ENCODE measurements at regions not wholly inside any gene's neighbourhood (a gene's known extent, or its start where the extent isn't known, plus 50 kb on each side); places are given as distances from the start of the nearest gene placed in this dataset.
A peak's percentile ranks its signal among the peaks of the same experiment; 100 is the strongest.

DNA sequence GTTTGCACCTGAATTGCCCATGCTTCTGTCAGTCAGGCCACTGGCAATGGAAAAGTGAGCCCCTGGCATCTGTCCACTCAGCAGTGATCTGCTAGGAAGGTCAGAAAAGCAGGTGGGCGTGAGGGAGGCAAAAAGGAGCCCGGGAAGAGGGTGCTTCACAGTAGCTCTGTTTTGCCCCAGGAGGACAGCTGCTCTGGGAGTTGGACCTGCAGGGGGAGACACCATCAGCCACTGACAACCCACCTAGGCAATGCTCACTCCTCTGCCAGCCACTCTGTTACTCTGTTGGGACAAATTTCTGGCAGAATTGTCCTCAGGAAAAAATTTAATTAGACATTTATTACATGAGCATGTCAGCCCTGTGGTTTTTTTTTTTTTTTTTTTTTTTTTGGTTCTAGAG, 146.4 kb downstream of the LRIG2 start:
- no peak for DNase-seq (ENCODE audit: low read depth)

DNA sequence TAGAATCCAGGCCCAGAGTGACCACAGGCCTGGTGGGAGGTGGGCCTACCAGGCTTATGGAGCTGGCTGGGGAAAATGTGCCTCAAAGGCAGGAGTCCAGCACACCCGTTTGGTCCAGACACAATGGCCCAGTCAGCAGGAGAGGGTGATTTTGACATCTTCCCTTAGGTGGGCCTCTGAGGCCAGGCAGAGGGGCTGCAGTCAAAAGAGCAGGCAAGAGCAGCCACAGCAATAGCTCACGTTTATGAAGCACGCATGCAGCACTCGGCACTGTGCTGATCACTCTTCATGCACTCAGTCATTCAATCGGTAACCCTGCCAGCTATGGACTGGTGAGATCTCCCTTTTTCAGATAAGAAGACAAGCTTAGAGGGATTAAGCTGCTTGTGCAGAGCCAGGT, 146.8 kb downstream of the LRIG2 start:
- DNase-seq (ENCODE audit: low read depth), result no peak

DNA sequence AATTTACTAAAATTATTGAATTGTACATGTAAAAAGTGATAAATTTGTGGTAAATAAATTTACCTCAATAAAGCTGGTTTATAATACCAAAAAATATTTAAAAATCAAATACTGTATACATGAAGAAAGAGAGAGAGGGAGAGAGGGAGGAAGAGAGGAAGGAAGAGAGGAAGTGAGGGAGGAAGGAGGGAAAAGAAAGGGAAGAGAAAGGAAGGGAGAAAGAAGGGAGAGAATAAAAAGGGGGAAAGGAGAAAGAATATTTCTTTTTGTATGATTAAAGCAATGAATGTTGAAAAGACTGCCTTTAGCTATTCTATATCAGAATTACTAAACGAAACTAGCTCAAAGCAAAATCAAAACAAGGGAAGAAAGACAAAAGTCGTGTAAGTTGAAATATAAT, 150.0 kb downstream of the LRIG2 start:
- DNase-seq (ENCODE audit: low read depth), result no peak

DNA sequence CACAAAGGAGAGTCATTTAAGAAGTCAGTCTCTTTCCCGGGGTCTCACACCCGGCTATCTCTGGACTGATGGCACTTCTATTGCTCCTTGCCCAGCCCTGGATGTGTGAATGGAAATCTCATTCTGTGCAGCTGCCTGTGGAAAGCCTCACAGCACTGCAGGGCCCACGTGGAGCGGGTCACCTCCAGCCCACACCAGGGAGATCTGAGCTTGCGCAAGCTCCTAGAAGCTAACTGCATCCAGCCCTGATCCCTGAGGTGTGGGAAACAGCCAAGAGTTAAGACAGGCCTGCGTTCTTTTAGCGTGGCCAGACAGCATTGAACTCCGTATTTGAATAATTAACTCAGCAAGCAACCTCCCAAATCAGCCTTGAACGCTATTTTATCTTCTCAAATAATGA, 150.5 kb downstream of the LRIG2 start:
- no peak for DNase-seq (ENCODE audit: low read depth)

DNA sequence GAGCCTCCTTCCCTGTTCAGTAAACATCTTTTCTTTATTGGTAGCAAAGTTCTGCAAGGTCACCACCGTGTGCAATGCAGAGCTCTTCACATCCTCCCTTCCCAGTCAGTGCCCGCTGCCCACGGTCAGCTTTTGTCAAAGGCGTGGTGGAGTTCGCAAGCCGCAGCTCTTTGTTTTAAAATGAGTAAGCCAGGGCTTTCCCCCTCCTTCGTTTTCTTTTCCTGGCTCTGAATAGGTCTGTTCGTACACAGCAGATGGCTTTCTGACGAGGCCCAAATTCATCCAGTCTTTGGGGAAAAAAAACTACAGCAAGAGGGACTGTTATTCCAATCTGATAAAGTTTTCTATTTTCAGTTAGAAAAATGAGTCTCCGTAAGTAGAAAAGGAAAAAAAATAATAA, 153.2 kb downstream of the LRIG2 start:
- DNase-seq (ENCODE audit: low read depth), result no peak

DNA sequence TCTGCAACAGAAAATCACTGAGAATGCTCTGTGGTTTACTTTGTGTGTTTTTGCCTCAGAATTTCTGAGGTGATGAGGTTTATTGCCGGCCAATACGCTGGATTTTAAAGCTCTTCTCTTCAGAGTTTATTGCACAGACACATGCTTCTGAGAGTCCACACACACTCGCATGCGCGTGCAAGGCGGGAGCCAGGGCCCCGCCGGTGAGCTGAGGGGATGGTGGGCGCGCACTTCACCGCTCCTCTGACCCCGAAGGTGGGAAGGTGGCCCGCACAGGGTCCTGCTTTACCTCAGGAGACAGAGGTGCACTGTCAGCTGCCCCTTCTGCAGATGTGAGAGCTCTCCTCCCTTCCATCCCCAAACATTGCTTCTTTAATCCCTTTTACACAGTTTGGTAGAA, 158.4 kb upstream of the MAGI3 start:
- DNase-seq (ENCODE audit: low read depth), result no peak

DNA sequence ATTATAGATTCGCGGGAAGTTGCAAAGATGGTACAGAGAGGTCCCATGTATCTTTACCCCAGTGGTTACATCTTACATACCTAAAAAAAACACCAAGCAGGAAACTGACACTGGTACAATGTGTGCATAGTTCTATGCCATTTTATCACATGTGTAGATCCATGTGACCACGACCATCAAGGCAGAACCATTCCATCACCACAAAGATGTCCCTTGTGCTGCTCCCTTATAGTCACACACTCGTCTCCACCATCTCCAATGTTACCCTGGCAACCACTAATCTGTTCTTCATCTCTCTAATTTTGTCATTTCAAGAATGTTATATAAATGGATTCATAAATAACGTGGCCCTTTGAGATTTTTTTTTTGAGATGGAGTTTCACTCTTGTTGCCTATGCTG, 156.9 kb upstream of the MAGI3 start:
- DNase-seq (ENCODE audit: low read depth), result no peak

DNA sequence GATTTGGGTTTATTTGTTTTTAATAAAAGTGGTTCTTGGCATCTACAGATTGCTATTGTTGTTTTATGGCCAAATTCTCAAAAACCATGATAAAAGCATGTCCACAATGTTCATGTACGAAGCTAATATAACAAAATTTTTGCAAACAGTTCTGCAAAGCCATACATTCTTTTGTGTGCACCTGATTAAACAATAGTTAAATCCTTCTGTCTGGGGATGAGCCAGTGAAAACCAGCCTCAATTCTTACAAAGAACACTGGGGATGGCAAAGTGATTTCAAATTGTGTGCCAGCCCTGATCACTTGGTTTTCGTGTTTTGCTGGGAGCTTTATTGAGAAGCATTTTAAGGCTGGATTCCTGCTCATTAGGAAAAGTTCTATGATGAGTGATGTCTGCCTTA, 149.1 kb upstream of the MAGI3 start:
- DNase-seq (ENCODE audit: low read depth), result no peak

DNA sequence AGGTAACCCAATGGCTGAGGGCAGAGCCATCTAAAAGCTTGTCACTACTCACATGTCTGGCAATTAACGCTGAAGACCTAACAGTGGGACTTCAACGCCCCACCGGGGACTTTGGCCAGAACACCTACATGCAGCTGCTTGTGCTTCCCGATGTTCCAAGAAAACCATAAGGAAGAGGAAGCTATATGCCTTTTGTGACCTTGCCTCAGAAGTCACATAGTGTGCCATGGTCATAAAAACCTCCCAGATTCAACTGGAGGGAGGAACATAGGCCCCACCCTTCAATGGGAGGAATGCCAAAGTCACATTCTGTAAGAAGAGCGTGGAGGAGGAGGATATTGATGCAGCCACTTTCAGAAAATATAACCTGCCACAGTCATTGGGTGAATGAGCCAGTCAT, 147.8 kb upstream of the MAGI3 start:
- DNase-seq (ENCODE audit: low read depth), result no peak

DNA sequence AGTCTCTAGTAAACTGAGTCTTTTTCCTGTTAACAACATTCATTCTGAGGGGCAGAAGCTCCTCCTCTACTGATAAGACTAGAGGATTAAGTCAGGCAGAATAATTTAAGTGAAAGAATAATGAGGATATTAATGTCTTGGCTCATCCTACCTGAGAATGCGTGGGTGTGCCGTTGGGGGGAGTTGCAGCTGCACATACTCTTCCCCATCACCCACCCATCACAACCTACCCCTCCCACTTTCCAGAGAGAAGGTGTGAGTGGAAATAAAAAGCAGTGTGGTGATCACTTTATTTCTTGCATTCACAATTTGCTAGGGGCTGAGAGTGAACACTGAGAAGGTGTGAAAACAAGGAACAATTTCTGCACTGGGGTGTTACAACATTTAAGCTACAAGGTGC, 146.8 kb upstream of the MAGI3 start:
- DNase-seq (ENCODE audit: low read depth), result no peak

DNA sequence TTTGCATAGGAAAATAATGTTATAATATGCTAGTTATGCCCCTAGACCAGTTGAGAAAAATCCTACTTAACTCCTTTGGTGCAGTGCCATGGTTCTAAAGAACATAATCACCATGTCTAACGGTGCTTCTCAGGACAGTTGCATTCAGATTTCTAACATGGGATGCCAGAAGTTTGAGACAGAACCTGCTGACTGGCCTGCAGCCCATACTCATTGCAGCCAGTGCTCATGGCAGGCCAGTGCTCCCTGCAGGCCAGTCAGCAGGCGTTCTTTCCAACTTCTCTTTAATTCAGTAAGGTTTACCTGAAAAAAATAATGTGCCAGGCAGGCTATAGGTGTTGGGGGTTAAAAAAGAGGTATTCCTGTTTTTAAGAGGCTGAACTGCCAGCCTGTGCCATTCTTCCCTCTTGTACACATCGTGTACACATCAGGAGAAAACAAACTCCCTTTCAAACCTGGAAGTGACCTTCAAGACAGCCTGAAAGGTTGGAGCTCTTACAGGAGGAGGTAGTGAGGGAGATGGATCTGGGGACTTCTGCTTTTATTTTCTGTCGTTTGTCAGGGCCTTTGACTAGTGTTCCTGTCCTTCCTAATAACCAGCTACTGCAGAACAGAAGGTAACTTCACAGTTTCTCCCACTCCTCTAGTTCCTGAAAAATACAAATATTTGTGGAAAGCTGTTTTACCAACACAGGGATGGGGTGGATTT, 146.0 kb upstream of the MAGI3 start:
- DNase-seq (ENCODE audit: low read depth), result no peak

DNA sequence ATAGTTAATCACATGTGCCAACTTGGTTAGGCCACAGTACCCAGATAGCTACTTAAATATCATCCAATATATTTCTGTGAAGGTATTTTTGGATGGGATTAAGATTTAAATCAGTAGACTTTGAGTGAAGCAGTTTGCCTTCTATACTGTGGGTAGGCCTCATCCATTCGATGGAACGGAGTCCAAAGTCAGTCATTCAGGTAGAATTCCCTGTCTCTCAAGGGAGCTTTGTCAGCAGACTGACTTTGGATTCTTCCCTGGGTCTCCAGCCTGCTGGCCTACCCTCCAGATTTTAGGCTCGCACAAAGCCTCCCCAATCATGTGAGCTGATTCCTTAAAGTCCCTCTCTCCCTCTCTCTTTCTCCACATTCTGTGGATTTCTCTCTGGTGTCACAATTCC, 145.1 kb upstream of the MAGI3 start:
- DNase-seq (ENCODE audit: low read depth), result no peak

DNA sequence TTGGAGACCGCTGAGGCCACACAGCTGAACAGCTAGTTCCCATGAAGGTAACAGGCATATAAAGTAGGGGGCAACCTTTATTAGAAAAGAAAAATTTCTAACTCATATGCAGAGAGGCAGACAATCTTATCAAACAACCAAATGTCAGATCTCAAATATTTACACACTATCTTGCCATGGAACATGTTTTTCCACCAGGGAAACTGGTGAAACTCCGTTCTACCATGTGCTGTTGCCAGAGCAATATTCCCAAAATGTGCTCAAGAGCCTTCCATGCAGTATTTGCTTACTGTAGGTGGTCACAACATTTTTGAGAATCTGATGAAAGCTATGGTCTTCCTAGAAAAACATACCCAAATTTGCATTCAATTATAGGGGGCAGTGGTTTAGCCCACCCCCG, 143.4 kb upstream of the MAGI3 start:
- no peak for DNase-seq (ENCODE audit: low read depth)

DNA sequence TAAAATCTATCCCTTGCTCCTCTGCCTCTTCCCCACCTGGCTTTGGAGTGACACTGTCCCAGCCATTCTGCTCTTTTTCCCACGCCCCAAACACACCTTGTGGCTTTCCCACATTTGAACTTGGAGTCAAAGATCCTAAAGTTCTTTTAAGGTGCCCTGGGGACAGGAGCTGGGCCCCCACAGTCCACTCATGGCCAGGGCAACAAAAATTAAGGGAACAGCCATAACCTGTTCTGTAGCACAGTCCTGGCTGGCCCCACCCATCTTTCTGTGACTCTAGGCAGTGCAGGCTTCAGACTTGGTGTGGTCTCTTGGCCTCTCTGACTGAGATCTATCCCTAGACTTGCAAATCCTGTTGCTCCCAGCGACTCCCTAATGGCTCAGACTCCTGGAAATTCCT, 143.0 kb upstream of the MAGI3 start:
- no peak for DNase-seq (ENCODE audit: low read depth)

DNA sequence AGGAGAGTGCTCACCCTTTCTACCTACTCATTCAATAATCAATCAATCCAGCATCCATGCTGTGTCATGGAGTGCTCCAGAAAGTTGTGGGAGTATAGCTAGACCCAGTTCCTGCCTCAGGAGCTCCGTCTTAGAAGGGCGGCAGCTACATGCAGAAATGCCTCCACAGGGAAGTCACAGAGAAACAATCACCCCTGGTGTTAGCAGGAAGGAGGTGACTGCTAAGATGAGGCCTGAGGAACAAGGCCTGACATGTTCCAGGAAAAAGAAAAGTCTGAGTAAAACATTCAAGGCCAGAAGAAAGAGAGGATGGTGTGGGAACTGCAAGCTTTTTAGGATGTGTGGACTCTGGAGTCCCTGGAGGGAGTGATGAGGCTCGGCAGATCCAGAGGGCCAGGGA, 142.5 kb upstream of the MAGI3 start:
- no peak for DNase-seq (ENCODE audit: low read depth)

DNA sequence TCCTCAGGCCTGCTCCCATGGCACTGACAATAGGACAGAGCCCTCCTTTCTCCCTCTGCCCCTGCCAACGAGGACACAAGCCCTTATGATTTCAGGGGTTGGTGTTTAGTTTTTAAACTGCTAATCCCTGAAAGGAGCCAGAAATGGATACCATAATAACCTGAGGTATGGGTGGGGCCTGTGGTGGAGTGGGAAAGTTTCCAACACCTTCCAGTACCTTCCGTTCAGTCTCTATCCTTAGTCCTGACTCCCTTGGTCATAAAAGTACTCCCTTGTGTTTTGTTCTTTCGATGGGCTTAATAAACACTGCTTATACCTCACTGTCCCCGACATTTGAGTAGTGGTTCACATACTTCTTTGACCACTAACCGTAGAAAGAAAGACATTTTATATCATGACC, 141.8 kb upstream of the MAGI3 start:
- DNase-seq (ENCODE audit: low read depth), result no peak

DNA sequence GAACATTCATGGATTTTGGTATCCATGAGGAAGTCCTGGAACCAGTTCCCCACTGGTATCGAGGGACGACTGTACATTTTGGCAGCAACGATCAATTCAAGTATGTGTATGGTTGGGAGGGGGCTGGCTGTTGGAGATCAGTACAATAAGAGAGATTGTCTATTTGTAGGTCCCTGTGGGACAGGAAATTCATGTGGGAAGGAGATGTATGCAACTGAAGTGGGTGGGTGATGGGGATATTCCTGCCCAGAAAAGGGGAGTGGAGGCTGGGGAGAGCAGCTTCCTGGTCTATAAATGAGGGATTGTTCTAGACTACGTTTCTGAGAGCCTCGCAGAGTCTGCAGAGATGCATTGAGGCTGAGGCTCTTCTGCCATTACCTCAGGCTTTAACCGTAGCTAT, 140.2 kb upstream of the MAGI3 start:
- peak; percentile 2 for DNase-seq (ENCODE audit: low read depth)

DNA sequence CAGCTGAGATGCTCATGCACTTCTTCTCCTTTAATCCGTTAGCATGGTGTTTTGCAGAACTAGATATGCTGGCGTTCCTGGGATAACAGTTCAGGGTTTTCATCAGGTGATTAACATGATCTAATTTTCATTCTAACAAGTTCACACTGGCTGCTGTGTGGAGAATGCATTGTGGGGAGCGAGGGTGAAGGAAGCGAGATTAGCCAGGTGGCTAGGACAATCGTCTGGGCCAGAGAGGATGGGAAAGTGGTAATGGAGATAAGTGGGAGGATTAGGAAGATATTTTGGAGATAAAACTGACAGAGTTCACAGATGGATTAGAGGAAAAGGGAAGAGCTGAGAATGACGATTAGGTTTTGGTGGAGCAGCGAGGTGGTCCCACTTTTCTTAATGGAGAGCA, 138.1 kb upstream of the MAGI3 start:
- no peak for DNase-seq (ENCODE audit: low read depth)

DNA sequence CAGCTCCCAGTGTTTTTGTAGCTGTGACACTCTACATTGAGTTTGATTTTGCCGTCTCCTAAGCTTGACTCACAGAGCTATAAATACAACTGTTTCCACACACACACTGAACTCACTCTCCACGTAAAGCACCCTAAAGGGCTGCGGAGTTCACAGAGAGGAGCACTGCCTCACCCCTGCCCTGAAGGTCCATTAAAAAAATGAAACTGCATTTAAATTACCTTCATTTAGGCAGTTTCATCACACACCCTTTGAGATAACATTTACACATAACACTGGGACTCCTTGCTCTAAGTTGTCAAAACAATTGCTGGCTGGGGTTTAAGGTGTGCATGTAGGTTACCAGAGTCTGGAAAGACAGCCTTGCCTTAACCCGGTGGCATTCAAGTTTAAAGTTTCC, 137.1 kb upstream of the MAGI3 start:
- no peak for DNase-seq (ENCODE audit: low read depth)

DNA sequence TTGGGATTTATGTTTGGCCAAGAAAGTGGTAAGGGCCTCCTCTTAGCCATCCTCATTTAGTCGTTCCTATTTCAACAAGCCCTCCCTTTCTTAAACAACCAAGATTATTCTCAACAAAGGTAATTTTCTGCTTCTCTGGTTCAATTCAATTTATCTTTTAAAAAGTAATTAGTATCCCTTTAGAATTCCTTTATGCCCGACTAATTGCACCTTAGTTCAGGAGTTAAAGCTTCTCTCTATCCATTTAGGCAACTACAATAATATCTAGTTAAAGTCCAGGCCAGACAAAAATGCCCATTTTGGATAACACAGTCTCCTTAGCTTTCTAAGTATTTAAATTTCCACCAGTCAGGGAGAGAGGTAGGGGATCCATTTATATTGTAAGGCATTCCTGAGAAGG, 136.7 kb upstream of the MAGI3 start:
- DNase-seq (ENCODE audit: low read depth), result no peak

DNA sequence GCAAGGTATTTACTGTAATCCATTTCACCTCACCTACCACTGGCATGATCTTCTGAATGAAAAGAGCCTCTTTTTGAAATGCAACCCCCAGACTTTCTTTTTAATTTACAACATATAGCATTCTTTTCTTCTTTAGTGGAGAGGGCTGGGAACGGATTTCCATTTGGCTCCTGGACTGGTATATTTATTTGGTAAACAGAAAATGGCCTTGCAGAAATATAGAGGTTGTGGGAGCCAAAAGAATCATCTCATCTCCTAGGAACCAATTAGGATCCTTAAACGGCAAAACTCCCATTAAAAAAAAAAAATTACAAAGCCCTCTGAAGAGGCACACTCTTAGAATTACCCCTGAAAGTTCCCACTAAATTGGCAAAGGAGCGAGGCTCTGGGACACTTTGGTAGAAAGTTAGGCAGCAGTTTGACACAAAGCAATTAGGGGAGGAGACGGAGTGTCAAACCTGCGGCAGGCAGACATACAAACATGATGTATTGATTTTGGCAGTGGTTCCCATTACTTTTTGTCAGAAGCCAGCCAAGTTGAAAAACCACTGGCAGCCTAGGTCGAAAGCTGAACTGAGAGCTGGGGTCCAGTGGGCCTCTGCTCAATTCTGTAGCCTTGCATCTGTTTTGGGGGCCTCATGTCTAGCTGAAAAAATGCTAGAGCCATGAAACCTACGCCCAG, 135.1 kb upstream of the MAGI3 start:
- DNase-seq (ENCODE audit: low read depth), result no peak

DNA sequence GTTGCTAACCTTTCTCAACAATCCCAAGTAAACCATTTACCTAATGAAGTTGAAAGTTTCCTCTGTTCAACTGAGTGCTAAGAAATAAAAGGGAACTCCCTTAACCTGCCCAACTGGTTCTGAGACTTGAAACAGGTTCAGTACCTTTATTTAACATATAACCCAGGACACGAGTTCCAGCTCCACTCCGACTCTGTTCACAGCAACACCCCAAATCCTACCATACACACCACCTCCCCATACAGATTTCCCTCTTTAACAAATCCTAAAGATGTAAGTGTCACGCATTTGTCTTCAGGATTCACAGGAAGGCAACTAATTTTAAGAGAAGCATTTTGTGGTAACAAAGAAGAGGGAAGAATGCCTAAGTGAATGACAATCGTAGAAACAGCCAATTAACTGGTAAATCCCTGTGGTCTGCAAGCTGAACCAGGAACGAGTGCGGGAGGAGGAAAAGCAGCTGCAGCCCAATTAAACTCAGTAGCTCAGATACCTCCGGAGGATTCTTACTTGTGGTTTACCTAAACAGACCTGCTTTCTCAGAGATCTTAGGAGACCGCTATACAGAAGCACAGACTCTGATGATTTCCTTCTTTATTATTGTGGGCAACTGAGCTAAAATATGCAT, 134.5 kb upstream of the MAGI3 start:
- DNase-seq (ENCODE audit: low read depth), result no peak

DNA sequence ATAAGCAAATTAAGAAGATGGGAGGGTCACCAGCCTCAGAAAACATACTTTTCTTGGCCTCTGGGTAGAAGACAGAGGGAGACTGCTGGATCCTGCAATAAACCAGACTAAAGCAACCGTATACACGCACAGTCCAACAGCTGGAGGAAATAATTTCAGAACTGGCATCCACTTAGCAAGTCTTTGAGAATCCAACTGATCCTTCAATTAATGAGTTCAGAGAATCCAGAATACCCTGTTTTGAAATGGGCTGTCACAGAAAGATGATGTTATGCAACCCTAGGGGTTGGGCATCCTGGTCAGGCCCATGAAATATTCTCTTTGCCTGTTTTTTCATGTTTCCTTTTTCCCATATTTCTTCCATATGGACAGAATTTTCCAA, 134.0 kb upstream of the MAGI3 start:
- DNase-seq (ENCODE audit: low read depth), result no peak

DNA sequence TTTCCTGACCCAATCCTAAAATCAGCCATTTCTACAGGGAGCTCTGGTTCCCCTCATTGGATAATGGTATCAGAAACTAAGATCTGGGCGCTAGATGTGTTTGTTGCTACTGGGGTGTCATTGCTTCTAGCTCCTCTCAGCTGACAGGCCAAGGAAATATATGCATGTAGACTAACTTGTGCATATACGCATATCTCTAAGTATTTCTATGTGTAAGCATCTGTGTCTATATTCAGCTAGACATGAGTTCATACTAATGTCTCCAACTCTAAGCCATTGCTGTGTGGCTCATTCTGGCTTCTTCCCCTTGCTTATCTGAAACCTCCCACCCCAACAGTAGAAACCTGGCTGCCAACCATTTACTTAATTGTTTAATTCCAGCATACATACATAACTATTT, 130.3 kb upstream of the MAGI3 start:
- DNase-seq (ENCODE audit: low read depth), result no peak

Data from RPMI7951 (cell line).